Astrocyte of the cerebellum (primary cell): ENCODE measurements at regions not wholly inside any gene's neighbourhood (a gene's known extent, or its start where the extent isn't known, plus 50 kb on each side); places are given as distances from the start of the nearest gene placed in this dataset.

Source experiments
- DNase-seq: peaks from one replicate; pipeline ENCODE4 v3.0.0-alpha.2; 2011; ENCODE audit warnings: low read depth
- H3K4me3 ChIP-seq: 2 replicates; pipeline ENCODE4 v1.5.1; 2011; ENCODE audit warnings: mild to moderate bottlenecking, low read depth, low read length, moderate library complexity
- in situ Hi-C: cut with HindIII; loops from 2 replicates; pipeline ENCODE4 v1.10.0; 2017; ENCODE audit warnings: low sequenced_read_pairs
- TF ChIP-seq, protein P1 (sequence below): IDR thresholded peaks from 2 replicates; pipeline ENCODE4 v1.5.1; 2012; ENCODE audit warnings: low read length, low read depth, moderate library complexity, mild to moderate bottlenecking; ENCODE audit errors: missing control alignments

DNA sequence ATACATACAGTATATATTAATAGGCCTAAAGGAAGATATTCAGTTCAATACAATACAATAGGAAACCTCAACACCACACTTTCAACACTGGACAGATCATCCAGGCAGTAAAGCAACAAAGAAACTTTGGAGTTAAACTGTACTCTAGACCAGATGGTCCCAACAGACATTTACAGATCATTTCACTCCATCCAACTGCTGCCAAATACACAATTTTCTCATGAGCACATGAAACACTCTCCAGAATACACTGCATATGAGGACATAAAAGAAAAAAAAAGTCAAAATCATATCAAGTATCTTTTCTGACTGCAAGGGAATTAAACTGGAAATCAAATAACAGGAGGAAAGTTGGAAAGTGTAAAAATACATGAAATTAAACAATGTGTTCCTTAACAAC lies 607.5 kb upstream of the BRINP3 start:
- TF ChIP-seq, protein P1, sequence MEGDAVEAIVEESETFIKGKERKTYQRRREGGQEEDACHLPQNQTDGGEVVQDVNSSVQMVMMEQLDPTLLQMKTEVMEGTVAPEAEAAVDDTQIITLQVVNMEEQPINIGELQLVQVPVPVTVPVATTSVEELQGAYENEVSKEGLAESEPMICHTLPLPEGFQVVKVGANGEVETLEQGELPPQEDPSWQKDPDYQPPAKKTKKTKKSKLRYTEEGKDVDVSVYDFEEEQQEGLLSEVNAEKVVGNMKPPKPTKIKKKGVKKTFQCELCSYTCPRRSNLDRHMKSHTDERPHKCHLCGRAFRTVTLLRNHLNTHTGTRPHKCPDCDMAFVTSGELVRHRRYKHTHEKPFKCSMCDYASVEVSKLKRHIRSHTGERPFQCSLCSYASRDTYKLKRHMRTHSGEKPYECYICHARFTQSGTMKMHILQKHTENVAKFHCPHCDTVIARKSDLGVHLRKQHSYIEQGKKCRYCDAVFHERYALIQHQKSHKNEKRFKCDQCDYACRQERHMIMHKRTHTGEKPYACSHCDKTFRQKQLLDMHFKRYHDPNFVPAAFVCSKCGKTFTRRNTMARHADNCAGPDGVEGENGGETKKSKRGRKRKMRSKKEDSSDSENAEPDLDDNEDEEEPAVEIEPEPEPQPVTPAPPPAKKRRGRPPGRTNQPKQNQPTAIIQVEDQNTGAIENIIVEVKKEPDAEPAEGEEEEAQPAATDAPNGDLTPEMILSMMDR = no peak
- DNase-seq = no peak
- H3K4me3 ChIP-seq = no peak overlapping the region
- in situ Hi-C loops = no loop called here

DNA sequence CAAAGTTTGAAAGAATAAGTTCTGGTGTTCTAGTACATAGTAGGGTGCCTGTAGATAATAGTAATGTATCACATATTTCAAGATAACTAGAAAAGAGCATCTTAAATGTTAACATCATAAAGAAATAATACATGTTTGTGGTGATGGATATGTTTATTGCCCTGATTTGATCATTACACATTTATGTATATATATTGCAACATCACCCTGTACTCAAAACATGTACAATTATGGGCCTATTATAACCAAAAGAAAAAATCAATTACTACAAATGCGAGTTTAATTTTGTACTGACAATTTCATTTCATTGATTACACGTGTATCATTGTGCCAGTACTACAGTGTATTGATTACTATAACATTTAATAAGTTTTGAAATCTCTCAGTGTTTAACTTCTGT lies 609.2 kb upstream of the BRINP3 start:
- in situ Hi-C loops = no loop called here
- no peak for DNase-seq
- TF ChIP-seq, protein P1 = no peak
- H3K4me3 ChIP-seq = no peak overlapping the region

DNA sequence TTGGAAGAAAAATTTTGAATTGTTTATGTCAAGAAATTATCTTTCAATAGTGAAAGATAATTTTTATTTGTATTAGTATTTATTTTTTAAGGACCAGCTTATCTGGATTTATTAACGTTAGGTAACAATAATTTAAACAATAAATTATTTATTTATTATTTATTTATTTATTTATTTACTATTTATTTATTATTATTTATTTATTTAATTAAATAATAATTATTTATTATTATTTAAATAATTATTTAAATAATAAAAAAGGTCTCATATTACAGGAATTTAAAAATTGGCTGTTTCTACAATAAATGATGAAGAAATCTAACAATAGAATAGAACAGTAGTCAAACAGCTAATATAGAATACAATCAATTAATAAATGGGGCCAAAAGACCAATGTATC lies 618.7 kb upstream of the BRINP3 start:
- DNase-seq = no peak
- TF ChIP-seq, protein P1 = no peak
- in situ Hi-C loops = no loop called here
- no peak overlapping the region for H3K4me3 ChIP-seq

DNA sequence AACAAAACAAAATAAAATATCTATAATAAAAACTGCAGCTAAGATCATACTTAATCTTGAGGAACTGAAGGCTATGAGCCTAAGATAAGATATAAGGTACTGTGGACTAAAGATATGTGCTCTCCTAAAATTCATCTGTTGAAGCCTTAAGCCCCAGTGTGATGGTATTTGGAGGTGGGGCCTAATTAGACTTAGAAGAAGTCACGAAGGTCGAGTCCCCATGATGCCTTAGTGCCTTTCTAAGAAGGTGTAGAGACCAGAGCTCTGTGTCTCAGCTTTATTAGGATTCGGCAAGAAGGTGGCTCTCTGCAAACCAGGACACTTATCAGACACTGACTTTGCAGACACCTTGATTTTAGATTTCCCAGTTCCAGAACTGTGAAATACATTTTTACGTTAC lies 622.0 kb upstream of the BRINP3 start:
- in situ Hi-C loops = no loop called here
- no peak for DNase-seq
- TF ChIP-seq, protein P1 = no peak
- H3K4me3 ChIP-seq = no peak overlapping the region

DNA sequence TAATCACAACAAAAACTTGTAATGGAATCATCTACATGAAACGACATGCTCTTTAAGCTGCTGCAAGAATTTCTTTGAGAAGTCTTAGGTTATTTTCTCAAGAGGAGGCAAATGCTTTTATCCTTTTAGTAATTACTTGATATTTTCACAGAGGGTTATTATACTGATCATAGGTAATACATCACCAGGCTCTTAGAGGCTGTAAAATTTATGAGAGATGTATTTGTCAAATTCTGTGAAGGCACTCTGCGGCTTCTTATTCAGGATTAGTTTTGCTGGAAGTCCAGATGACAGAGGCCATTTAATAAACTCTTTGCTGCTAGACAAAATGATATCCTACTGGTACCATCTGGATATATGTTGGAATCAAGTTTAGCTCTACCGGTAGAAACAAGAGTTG lies 624.3 kb upstream of the BRINP3 start:
- no peak overlapping the region for H3K4me3 ChIP-seq
- in situ Hi-C loops = no loop called here
- DNase-seq = no peak
- TF ChIP-seq, protein P1 = no peak

DNA sequence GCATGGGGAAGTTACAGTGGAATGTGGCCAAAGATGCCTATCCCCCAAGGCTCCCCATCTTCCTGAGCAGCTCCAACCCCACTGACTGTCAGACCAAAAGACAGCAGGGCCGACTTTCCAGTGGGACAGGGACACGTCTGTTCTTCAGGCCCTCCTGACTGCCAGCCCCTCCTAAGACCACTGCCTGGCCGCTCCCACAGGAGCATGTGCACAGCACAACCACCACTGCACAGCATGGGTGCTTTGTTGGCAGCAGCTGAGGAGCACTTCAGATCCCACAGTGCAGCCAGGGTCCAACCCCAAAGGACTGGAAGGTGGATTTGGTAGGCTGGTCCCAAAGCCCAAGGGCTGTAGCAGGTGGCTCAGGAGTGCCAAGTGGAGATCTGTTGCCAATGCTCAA lies 648.3 kb upstream of the BRINP3 start:
- DNase-seq = no peak
- TF ChIP-seq, protein P1 = no peak
- in situ Hi-C loops = no loop called here
- no peak overlapping the region for H3K4me3 ChIP-seq

DNA sequence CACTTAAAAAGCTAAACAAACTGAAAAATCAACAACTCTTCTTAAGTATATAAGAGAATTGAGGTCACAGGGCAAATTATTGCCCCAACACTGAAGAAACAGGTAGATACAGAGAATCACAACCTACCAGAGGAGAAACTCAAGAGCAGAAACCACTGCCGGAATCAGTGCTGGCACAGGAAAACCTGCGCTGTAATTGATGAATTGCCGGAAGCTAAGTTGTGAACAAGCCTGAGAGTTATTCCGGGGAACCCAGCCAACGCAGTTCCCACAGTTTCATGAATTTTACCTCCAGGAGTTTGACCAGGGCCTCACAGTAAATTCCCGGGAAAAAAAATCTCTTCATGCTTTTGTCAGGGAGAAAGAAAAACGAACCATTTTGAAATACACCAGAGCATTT lies 657.1 kb upstream of the BRINP3 start:
- DNase-seq = peak; percentile 82
- in situ Hi-C loops = no loop called here
- TF ChIP-seq, protein P1 = no peak
- H3K4me3 ChIP-seq = no peak overlapping the region
